K562 (cell line): ENCODE measurements at regions not wholly inside any gene's neighbourhood (a gene's known extent, or its start where the extent isn't known, plus 50 kb on each side); places are given as distances from the start of the nearest gene placed in this dataset.

Experiments
- ATF3 ChIP-seq, 2 experiments: fragments of 450-650 bp in 1 of 2; sonication (generic) in 1 of 2; formaldehyde crosslinking in 1 of 2; IDR thresholded peaks in 1 of 2; conservative IDR thresholded peaks in 1 of 2; 2 replicates each; pipeline versions ENCODE4 v1.6.1 to v1.8.1; 2016 to 2023; ENCODE audit warnings: mild to moderate bottlenecking in 2 of 2, moderate library complexity in 2 of 2, inconsistent platforms in 1 of 2, missing genetic modification reagents in 1 of 2
- BCL6 ChIP-seq: fragments of 250-450 bp; sonication (Bioruptor Pico); IDR thresholded peaks from 2 replicates; pipeline ENCODE4 v1.4.0; 2020
- C11orf30 ChIP-seq: fragments of 450-650 bp; IDR thresholded peaks from 2 replicates; pipeline ENCODE4 v1.6.1; 2016; ENCODE audit warnings: low read depth, mild to moderate bottlenecking
- FIP1L1 ChIP-seq: fragments of 200-400 bp; formaldehyde crosslinking; IDR thresholded peaks from 2 replicates; pipeline ENCODE4 v1.6.1; 2018; ENCODE audit warnings: mild to moderate bottlenecking, low read depth, low read length; ENCODE audit not compliant: poor library complexity, severe bottlenecking
- FOXM1 ChIP-seq, 2 experiments: fragments of 450-650 bp in 1 of 2; sonication (generic) in 1 of 2; formaldehyde crosslinking in 1 of 2; IDR thresholded peaks; 2 replicates each; pipeline versions ENCODE4 v1.6.1 to v1.9.0; 2017 to 2022; ENCODE audit warnings: low read depth in 2 of 2, mild to moderate bottlenecking in 2 of 2, missing genetic modification reagents in 1 of 2, moderate library complexity in 1 of 2
- JUND ChIP-seq, 2 experiments: IDR thresholded peaks; 2 replicates in 1 of 2; 3 replicates in 1 of 2; pipeline ENCODE4 v1.6.1; 2011; ENCODE audit warnings: borderline replicate concordance in 2 of 2, low read depth in 2 of 2, low read length in 2 of 2, improper control_type of control experiment in 1 of 2, missing biosample characterization in 1 of 2, missing genetic modification characterization in 1 of 2, missing genetic modification reagents in 1 of 2
- KDM4B ChIP-seq, 2 experiments: fragments of 450-650 bp in 1 of 2; sonication (generic) in 1 of 2; IDR thresholded peaks; 2 replicates each; pipeline ENCODE4 v1.6.1; 2016 to 2017; ENCODE audit warnings: borderline replicate concordance in 2 of 2, antibody characterized with exemption in 1 of 2, low read depth in 1 of 2, mild to moderate bottlenecking in 1 of 2
- NFRKB ChIP-seq: fragments of 450-650 bp; IDR thresholded peaks from 2 replicates; pipeline ENCODE4 v1.6.1; 2016; ENCODE audit warnings: low read depth
- NR2C2 ChIP-seq, 2 experiments: fragments of 200-800 bp in 1 of 2; sonication (Bioruptor generic) in 1 of 2; sonication (generic) in 1 of 2; formaldehyde crosslinking in 1 of 2; IDR thresholded peaks; 2 replicates each; pipeline versions ENCODE4 v1.6.1 to v1.8.0; 2016 to 2022; ENCODE audit warnings: mild to moderate bottlenecking in 1 of 2, missing compliant biosample characterization in 1 of 2, missing genetic modification characterization in 1 of 2, missing genetic modification reagents in 1 of 2
- POLR3A ChIP-seq: IDR thresholded peaks from 2 replicates; pipeline ENCODE4 v1.6.1; 2011; ENCODE audit warnings: borderline replicate concordance, mild to moderate bottlenecking, moderate library complexity; ENCODE audit not compliant: insufficient read length, insufficient read depth; ENCODE audit errors: extremely low read depth
- SMC3 ChIP-seq: conservative IDR thresholded peaks from 2 replicates; pipeline ENCODE4 v1.6.1; 2011; ENCODE audit warnings: low read depth, low read length, improper control_type of control experiment; ENCODE audit not compliant: insufficient read depth
- TAL1 ChIP-seq: fragments of 450-650 bp; IDR thresholded peaks from 2 replicates; pipeline ENCODE4 v1.6.1; 2016; ENCODE audit warnings: mild to moderate bottlenecking
- TBL1XR1 ChIP-seq, 2 experiments: IDR thresholded peaks; 2 replicates each; pipeline ENCODE4 v1.6.1; 2012; ENCODE audit warnings: improper control_type of control experiment in 2 of 2, low read length in 2 of 2, mild to moderate bottlenecking in 1 of 2
- TOE1 ChIP-seq, 2 experiments: fragments of 450-650 bp in 1 of 2; sonication (generic) in 1 of 2; formaldehyde crosslinking in 1 of 2; IDR thresholded peaks; 2 replicates each; pipeline versions ENCODE4 v1.7.1 to v1.8.0; 2016 to 2022; ENCODE audit warnings: borderline replicate concordance in 2 of 2, mild to moderate bottlenecking in 2 of 2, antibody characterized with exemption in 1 of 2, inconsistent platforms in 1 of 2, low read depth in 1 of 2, missing genetic modification reagents in 1 of 2, moderate library complexity in 1 of 2
- ZBED1 ChIP-seq: IDR thresholded peaks from 2 replicates; pipeline ENCODE4 v1.6.1; 2014
- ZKSCAN8 ChIP-seq: fragments of 200-800 bp; sonication (Bioruptor generic); IDR thresholded peaks from 2 replicates; pipeline ENCODE4 v1.6.1; 2016; ENCODE audit warnings: missing genetic modification characterization, missing compliant biosample characterization
- ZNF121 ChIP-seq: sonication (generic); formaldehyde crosslinking; conservative IDR thresholded peaks from 2 replicates; pipeline ENCODE4 v1.8.0; 2022; ENCODE audit warnings: missing genetic modification reagents
- ZNF592 ChIP-seq: fragments of 450-650 bp; IDR thresholded peaks from 2 replicates; pipeline ENCODE4 v1.6.1; 2017; ENCODE audit warnings: antibody characterized with exemption, mild to moderate bottlenecking
- ZNF639 ChIP-seq, 2 experiments: fragments of 200-800 bp in 1 of 2; sonication (Bioruptor generic) in 1 of 2; sonication (generic) in 1 of 2; formaldehyde crosslinking in 1 of 2; IDR thresholded peaks in 1 of 2; conservative IDR thresholded peaks in 1 of 2; 2 replicates each; pipeline versions ENCODE4 v1.5.0 to v1.6.1; 2016 to 2020; ENCODE audit warnings: missing compliant biosample characterization in 1 of 2, missing genetic modification characterization in 1 of 2, missing genetic modification reagents in 1 of 2
- ZNF717 ChIP-seq: fragments of 250-450 bp; sonication (Bioruptor Pico); IDR thresholded peaks from 2 replicates; pipeline ENCODE4 v1.5.0; 2021

GRCh38 chr1:224499204-224499603 lies 64.6 kb upstream of the WDR26 start (continued):
- TF ChIP-seq ZNF121 (CRISPR knock-in tag) (no peak), KDM4B (IDR thresholded peaks at IDR 0.05; ENCODE audit: borderline replicate concordance in 2 of 2, low read depth in 1 of 2) (no peak), ZNF592 (no peak), NFRKB (no peak), ATF3 (IDR thresholded peaks at IDR 0.05) (0 out of 2 replicates have a peak, but pooled peaks have one; percentile 23), ATF3 (CRISPR knock-in tag; conservative IDR thresholded peaks at IDR 0.05) (no peak), SMC3 (no peak), TBL1XR1 (IDR thresholded peaks at IDR 0.05; ENCODE audit: low read length in 2 of 2) (no peak; a peak in 1 of 4 replicates), NR2C2 (CRISPR knock-in tag; IDR thresholded peaks at IDR 0.05) (no peak), NR2C2 (tag; IDR thresholded peaks at IDR 0.05) (no peak), JUND (IDR thresholded peaks at IDR 0.05; ENCODE audit: borderline replicate concordance, low read depth, low read length) (peak; percentile 55; the same call in 1 of the 2 replicates), JUND (tag; IDR thresholded peaks at IDR 0.05; ENCODE audit: borderline replicate concordance, low read depth, low read length) (no peak; the same call in 2 of the 3 replicates), POLR3A (no peak), FIP1L1 (no peak), TOE1 (IDR thresholded peaks at IDR 0.05; ENCODE audit: borderline replicate concordance) (no peak), TOE1 (CRISPR knock-in tag; IDR thresholded peaks at IDR 0.05; ENCODE audit: borderline replicate concordance, low read depth) (no peak), BCL6 (CRISPR knock-in tag) (no peak), ZKSCAN8 (CRISPR knock-in tag) (peak; percentile 93), ZNF639 (CRISPR knock-in tag; conservative IDR thresholded peaks at IDR 0.05 in 1 of 2, IDR thresholded peaks at IDR 0.05 in 1 of 2) (peak in 1 of 2 experiments; percentile 52; a peak in 2 of 4 replicates), ZBED1 (no peak), TAL1 (peak; percentile 80), C11orf30 (no peak), ZNF717 (no peak), FOXM1 (IDR thresholded peaks at IDR 0.05; ENCODE audit: low read depth) (peak; percentile 53), FOXM1 (CRISPR knock-in tag; IDR thresholded peaks at IDR 0.05; ENCODE audit: low read depth) (no peak)
